ENCODE measurements at regions not wholly inside any gene's neighbourhood (a gene's known extent, or its start where the extent isn't known, plus 50 kb on each side); places are given as distances from the start of the nearest gene placed in this dataset.
"Not testable (repeated sequence)": the region's sequence is repeated elsewhere in the genome, so short reads cannot be mapped to it uniquely, and the experiment has no call there.

DNA sequence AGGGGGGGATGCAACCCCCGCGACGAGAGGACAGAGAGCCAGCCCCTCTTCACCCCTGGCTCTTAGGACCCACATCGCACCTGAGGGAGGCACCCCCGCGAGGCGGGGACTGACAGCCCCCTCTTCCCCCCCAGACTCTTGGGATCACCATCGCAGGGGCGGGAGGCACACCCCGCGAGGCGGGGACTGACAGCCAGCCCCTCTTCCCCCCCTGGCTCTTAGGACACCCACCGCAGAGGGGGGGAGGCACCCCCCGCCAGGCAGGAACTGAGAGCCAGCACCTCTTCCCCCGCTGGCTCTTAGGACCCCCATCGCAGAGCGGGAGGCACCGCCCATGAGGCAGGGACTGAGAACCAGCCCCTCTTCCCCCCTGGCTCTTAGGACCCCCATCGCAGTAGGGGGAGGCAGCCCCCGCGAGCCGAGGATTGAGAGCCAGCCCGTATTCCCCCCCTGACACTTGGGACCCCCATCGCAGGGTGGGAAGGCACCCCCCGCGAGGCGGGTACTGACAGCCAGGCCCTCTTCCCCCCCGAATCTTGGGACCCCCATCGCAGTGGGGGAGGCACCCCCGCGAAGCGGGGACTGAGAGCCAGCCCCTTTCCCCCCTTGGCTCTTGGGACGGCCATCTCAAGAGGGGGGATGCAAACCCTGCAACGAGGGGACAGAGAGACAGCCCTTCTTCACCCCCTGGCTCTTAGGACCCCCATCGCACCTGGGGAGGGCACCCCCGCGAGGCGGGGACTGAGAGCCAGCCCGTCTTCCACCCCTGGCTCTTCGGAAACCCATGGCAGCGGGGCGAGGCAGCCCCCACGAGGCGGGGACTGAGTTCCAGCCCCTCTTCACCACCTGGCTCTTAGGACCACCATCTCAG, 2425.1 kb upstream of the PCDH20 start:
- Histone ChIP-seq H3K4me1 (ENCODE audit: control insufficient read depth, insufficient read depth, low read length) (no peaks in the 10 kb centered on the region), H3K4me3 (ENCODE audit: low read depth, low read length) (no peak overlapping the region), H3K27me3 (ENCODE audit: control insufficient read depth, insufficient read depth, low read length) (no peaks in the 10 kb centered on the region), H3K36me3 (ENCODE audit: control insufficient read depth, insufficient read depth, low read length) (no peaks in the 10 kb centered on the region), H3K27ac (ENCODE audit: low read depth, low read length) (no peak overlapping the region), H3K9ac (ENCODE audit: low read depth, low read length) (no peak overlapping the region), H3K9me3 (ENCODE audit: control insufficient read depth, insufficient read depth, low read length) (no peaks in the 10 kb centered on the region)

DNA sequence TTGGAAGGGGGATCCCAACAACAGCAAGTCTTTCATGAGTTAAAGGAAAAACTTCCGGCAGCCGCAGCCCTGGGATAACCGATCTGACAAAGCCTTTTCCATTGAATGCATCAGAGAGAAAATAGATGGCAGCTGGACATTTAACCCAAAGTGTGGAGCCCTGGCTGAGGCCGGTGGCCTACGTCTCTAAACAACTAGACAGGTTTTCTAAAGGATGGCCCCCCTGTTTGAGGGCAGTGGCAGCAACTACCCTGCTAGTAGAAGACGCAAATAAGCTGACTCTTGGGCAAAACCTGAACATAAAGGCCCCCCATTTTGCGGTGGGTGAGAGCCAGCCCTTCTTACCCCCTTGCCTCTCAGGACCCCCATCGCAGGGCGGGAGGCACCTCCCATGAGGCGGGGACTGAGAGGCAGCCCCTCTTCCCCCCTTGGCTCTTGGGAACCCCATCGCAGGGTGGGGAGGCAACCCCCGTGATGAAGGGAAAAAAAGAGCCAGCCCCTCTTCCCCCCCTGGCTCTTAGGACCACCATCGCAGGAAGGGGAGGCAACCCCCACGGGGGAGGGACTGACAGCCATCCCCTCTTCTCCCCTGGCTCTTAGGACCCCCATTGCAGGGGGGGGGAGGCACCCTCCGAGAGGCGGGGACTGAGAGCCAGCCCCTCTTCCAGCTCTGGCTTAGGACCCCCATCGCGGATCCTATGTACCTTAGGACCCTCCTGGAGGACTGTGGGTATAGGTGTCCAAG, 2422.9 kb upstream of the PCDH20 start:
- Histone ChIP-seq H3K27me3 (ENCODE audit: control insufficient read depth, insufficient read depth, low read length) (no peaks in the 10 kb centered on the region), H3K4me1 (ENCODE audit: control insufficient read depth, insufficient read depth, low read length) (no peaks in the 10 kb centered on the region), H3K9ac (ENCODE audit: low read depth, low read length) (no peak overlapping the region), H3K4me3 (ENCODE audit: low read depth, low read length) (no peak overlapping the region), H3K27ac (ENCODE audit: low read depth, low read length) (no peak overlapping the region), H3K36me3 (ENCODE audit: control insufficient read depth, insufficient read depth, low read length) (no peaks in the 10 kb centered on the region), H3K9me3 (ENCODE audit: control insufficient read depth, insufficient read depth, low read length) (no peaks in the 10 kb centered on the region)

DNA sequence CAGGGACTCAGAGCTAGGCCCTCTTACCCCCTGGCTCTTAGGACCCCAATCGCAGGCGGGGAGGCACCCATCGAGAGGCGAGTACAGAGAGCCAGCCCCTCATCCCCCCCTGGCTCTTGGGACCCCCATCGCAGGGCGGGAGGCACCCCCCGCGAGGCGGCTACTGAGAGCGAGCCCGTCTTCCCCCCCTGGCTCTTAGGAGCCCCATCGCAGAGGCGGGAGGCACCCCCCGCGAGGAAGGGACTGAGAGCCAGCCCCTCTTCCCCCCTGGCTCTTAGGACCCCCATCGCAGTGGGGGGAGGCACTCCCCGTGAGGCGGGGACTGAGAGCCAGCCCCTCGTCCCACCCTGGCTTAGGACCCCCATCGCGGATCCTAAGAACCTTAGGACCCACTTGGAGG, 2422.1 kb upstream of the PCDH20 start:
- not testable (repeated sequence) for H3K36me3 ChIP-seq (ENCODE audit: control insufficient read depth, insufficient read depth, low read length); H3K4me3 ChIP-seq (ENCODE audit: low read depth, low read length); H3K27ac ChIP-seq (ENCODE audit: low read depth, low read length); H3K9me3 ChIP-seq (ENCODE audit: control insufficient read depth, insufficient read depth, low read length); H3K4me1 ChIP-seq (ENCODE audit: control insufficient read depth, insufficient read depth, low read length); H3K9ac ChIP-seq (ENCODE audit: low read depth, low read length); H3K27me3 ChIP-seq (ENCODE audit: control insufficient read depth, insufficient read depth, low read length)

DNA sequence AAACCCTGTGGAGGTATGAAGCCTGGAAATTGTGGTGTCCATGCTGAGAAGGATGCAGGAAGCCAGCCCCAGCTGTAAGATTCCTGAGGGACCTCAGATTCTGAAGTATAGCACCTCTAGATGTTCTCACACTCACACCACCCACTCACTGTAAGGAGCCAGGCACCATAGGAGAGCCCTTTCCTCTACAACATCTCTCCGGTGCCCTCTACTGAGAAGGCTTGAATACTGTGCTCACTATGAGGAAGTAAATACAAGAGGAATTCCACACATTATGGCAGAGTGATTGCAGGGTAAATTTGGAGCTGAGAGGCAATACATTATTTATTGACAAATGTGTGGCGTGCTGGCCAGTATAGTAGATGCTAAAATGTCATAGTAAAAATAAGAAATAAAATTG, 2414.0 kb upstream of the PCDH20 start:
- not testable (repeated sequence) for H3K36me3 ChIP-seq (ENCODE audit: control insufficient read depth, insufficient read depth, low read length); H3K9ac ChIP-seq (ENCODE audit: low read depth, low read length); H3K4me1 ChIP-seq (ENCODE audit: control insufficient read depth, insufficient read depth, low read length); H3K27me3 ChIP-seq (ENCODE audit: control insufficient read depth, insufficient read depth, low read length); H3K9me3 ChIP-seq (ENCODE audit: control insufficient read depth, insufficient read depth, low read length); H3K27ac ChIP-seq (ENCODE audit: low read depth, low read length); H3K4me3 ChIP-seq (ENCODE audit: low read depth, low read length)

DNA sequence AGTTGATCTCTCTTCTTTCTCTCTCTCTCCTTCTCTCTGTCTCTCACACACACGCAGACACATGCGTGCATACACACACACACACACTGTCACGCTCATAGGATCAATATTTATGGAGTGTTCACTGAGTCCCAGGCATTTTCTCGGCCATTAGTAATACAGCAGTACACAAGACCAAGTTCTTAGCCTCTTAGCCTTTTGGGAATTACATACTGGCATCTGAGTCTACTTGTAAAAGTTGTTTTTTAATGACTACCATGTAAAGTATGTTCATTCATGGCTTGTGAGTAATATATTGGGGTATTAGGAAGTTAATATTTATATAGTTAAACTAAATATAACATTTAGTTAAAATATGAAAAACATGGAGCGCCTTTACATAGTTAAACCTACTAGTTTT, 2406.1 kb upstream of the PCDH20 start:
- H3K9ac ChIP-seq (ENCODE audit: low read depth, low read length); H3K4me3 ChIP-seq (ENCODE audit: low read depth, low read length); H3K9me3 ChIP-seq (ENCODE audit: control insufficient read depth, insufficient read depth, low read length); H3K27me3 ChIP-seq (ENCODE audit: control insufficient read depth, insufficient read depth, low read length); H3K4me1 ChIP-seq (ENCODE audit: control insufficient read depth, insufficient read depth, low read length); H3K27ac ChIP-seq (ENCODE audit: low read depth, low read length); H3K36me3 ChIP-seq (ENCODE audit: control insufficient read depth, insufficient read depth, low read length): not testable (repeated sequence)

DNA sequence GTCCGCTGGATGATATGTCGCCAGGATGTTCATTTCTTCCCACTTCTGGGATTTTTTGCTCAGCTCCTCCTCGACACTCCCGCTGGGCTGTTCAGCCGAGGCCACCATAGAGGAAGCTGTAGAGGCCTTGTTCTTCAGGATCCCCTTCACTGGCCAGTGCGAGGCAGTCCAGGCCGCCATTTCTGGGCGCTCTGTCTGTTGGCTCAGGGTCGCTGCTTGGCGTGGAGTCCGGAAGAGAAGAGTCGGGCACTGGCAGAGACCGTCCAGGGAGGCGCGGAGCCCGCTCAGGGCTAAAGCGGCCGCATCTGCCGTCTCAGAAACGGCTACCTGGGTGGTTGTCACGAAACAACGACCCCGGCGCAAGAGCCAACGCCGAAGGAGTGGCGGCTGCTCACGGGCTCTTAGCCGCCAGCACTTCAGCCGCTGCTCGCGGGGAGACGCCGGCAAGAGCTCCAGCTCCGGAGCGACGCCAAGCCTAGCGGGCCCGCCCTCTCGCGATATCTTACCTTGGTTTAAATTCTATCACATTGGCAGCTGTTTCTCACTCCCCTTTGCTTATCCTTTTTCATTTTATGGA, 2395.9 kb upstream of the PCDH20 start:
- H3K9ac ChIP-seq (ENCODE audit: low read depth, low read length); H3K27me3 ChIP-seq (ENCODE audit: control insufficient read depth, insufficient read depth, low read length); H3K4me1 ChIP-seq (ENCODE audit: control insufficient read depth, insufficient read depth, low read length); H3K27ac ChIP-seq (ENCODE audit: low read depth, low read length); H3K9me3 ChIP-seq (ENCODE audit: control insufficient read depth, insufficient read depth, low read length); H3K36me3 ChIP-seq (ENCODE audit: control insufficient read depth, insufficient read depth, low read length); H3K4me3 ChIP-seq (ENCODE audit: low read depth, low read length): not testable (repeated sequence)

DNA sequence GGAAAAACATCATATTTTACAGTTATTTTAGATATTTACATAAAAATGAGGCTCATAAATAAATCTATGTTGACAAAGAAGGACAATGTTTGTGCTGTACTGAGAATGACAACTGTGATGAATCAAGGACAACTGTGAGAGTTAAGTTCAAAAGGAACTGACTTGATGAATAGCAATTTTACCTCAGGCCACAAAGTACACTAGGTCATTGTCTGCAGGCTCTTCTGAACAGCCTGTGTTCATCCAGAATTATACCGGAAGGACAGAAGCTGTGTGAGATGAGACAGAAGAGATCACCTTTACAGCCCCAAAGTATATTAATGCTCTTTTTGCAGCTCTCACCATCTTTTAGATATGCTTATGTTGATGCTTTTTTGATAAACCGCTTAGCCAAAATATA, 2375.5 kb upstream of the PCDH20 start:
- H3K36me3 ChIP-seq (ENCODE audit: control insufficient read depth, insufficient read depth, low read length); H3K4me3 ChIP-seq (ENCODE audit: low read depth, low read length); H3K27ac ChIP-seq (ENCODE audit: low read depth, low read length); H3K9me3 ChIP-seq (ENCODE audit: control insufficient read depth, insufficient read depth, low read length); H3K9ac ChIP-seq (ENCODE audit: low read depth, low read length); H3K27me3 ChIP-seq (ENCODE audit: control insufficient read depth, insufficient read depth, low read length); H3K4me1 ChIP-seq (ENCODE audit: control insufficient read depth, insufficient read depth, low read length): not testable (repeated sequence)

DNA sequence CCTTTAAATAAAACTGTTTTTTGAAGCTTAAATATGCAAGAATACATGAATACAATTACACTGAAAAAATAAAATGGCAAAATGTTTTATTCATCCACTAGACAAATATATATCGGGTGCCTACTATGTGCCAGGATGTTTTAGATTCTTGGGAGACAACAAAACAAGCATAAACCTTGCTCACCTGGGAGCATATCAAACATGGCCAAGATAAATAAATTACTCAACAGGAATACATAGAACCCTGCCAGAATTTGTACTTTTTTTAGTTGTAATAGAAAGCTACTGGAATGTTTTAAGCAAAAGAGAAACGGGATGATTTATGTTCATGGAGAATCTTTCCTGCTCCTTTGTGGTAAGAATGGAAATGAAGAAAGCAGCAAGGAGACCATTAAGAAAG, 2358.5 kb upstream of the PCDH20 start:
- no peaks in the 10 kb centered on the region for H3K27me3 ChIP-seq (ENCODE audit: control insufficient read depth, insufficient read depth, low read length)
- no peak overlapping the region for H3K27ac ChIP-seq (ENCODE audit: low read depth, low read length)

DNA sequence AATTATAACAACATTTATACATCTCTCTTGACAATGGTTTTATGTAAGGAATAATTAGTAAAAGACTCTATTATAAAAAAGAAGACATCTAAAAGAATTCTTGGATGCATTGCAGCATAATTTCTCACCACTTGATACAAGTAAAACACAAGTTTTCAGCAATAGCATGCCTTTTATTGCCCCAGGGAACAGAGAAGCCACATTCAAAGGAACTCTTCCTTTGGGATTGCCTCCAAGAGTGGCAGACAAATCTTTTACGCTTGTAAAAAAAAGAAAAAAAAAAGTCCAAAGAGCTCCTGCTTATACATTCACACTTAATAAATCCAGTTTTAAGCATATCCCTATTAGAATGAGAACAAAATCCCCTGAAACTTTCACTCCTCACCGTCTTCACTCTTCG, 2357.8 kb upstream of the PCDH20 start:
- Histone ChIP-seq H3K36me3 (ENCODE audit: control insufficient read depth, insufficient read depth, low read length) (no peaks in the 10 kb centered on the region), H3K4me3 (ENCODE audit: low read depth, low read length) (no peak overlapping the region), H3K27me3 (ENCODE audit: control insufficient read depth, insufficient read depth, low read length) (no peaks in the 10 kb centered on the region), H3K9me3 (ENCODE audit: control insufficient read depth, insufficient read depth, low read length) (no peaks in the 10 kb centered on the region), H3K4me1 (ENCODE audit: control insufficient read depth, insufficient read depth, low read length) (no peaks in the 10 kb centered on the region), H3K9ac (ENCODE audit: low read depth, low read length) (no peak overlapping the region), H3K27ac (ENCODE audit: low read depth, low read length) (no peak overlapping the region)

More for the DNA sequence above, 2358.5 kb upstream of the PCDH20 start:
- no peaks in the 10 kb centered on the region for H3K9me3 ChIP-seq (ENCODE audit: control insufficient read depth, insufficient read depth, low read length)
- no peak overlapping the region for H3K9ac ChIP-seq (ENCODE audit: low read depth, low read length)
- H3K4me1 ChIP-seq (ENCODE audit: control insufficient read depth, insufficient read depth, low read length), result no peaks in the 10 kb centered on the region
- no peak overlapping the region for H3K4me3 ChIP-seq (ENCODE audit: low read depth, low read length)
- H3K36me3 ChIP-seq (ENCODE audit: control insufficient read depth, insufficient read depth, low read length), result no peaks in the 10 kb centered on the region

DNA sequence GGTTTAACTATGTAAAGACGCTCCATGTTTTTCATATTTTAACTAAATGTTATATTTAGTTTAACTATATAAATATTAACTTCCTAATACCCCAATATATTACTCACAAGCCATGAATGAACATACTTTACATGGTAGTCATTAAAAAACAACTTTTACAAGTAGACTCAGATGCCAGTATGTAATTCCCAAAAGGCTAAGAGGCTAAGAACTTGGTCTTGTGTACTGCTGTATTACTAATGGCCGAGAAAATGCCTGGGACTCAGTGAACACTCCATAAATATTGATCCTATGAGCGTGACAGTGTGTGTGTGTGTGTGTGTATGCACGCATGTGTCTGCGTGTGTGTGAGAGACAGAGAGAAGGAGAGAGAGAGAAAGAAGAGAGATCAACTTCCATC, 2342.0 kb upstream of the PCDH20 start:
- H3K9ac ChIP-seq (ENCODE audit: low read depth, low read length); H3K27ac ChIP-seq (ENCODE audit: low read depth, low read length); H3K36me3 ChIP-seq (ENCODE audit: control insufficient read depth, insufficient read depth, low read length); H3K4me3 ChIP-seq (ENCODE audit: low read depth, low read length); H3K4me1 ChIP-seq (ENCODE audit: control insufficient read depth, insufficient read depth, low read length); H3K27me3 ChIP-seq (ENCODE audit: control insufficient read depth, insufficient read depth, low read length); H3K9me3 ChIP-seq (ENCODE audit: control insufficient read depth, insufficient read depth, low read length): not testable (repeated sequence)

DNA sequence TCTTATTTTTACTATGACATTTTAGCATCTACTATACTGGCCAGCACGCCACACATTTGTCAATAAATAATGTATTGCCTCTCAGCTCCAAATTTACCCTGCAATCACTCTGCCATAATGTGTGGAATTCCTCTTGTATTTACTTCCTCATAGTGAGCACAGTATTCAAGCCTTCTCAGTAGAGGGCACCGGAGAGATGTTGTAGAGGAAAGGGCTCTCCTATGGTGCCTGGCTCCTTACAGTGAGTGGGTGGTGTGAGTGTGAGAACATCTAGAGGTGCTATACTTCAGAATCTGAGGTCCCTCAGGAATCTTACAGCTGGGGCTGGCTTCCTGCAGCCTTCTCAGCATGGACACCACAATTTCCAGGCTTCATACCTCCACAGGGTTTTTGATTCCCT, 2334.2 kb upstream of the PCDH20 start:
- H3K4me1 ChIP-seq (ENCODE audit: control insufficient read depth, insufficient read depth, low read length); H3K9ac ChIP-seq (ENCODE audit: low read depth, low read length); H3K9me3 ChIP-seq (ENCODE audit: control insufficient read depth, insufficient read depth, low read length): not testable (repeated sequence)

More for the DNA sequence above, 2334.2 kb upstream of the PCDH20 start:
- H3K36me3 ChIP-seq (ENCODE audit: control insufficient read depth, insufficient read depth, low read length); H3K27ac ChIP-seq (ENCODE audit: low read depth, low read length); H3K27me3 ChIP-seq (ENCODE audit: control insufficient read depth, insufficient read depth, low read length); H3K4me3 ChIP-seq (ENCODE audit: low read depth, low read length): not testable (repeated sequence)
